ENCODE measurements at regions not wholly inside any gene's neighbourhood (a gene's known extent, or its start where the extent isn't known, plus 50 kb on each side); places are given as distances from the start of the nearest gene placed in this dataset.
"Not testable (repeated sequence)": the region's sequence is repeated elsewhere in the genome, so short reads cannot be mapped to it uniquely, and the experiment has no call there.

DNA sequence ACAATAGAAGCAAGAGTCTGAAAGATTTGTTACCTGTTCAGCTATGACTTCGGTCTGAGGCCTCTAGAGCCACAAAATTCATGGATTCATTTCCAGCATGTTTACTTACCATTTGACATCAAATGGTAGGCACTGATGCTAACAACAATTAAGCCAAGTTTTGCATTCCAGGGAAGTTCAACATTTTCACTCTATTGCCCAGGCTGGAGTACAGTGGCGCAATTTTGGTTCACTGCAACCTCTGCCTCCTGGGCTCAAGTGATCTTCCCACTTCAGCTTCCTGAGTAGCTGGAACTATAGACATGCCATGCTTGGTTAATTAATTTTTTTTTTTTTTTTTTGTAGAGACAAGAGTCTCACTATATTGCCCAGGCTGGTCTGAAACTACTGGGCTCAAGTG, 114.1 kb upstream of the SGK1 start:
- H3K4me3 ChIP-seq, result no peak overlapping the region
- H3K27me3 ChIP-seq, result no peaks in the 10 kb centered on the region
- no peak for DNase-seq
- intact Hi-C loops (cut with DNase I), result no loop called here
- H3K36me3 ChIP-seq, result no peaks in the 10 kb centered on the region
- H3K4me1 ChIP-seq, result no peaks in the 10 kb centered on the region
- no peaks in the 10 kb centered on the region for H3K9me3 ChIP-seq
- TF ChIP-seq POLR2AphosphoS5 (IDR thresholded peaks at IDR 0.05) (no peak), POLR2A (IDR thresholded peaks at IDR 0.05) (no peak), EP300 (IDR thresholded peaks at IDR 0.05) (no peak)
- TF ChIP-seq, protein P1, sequence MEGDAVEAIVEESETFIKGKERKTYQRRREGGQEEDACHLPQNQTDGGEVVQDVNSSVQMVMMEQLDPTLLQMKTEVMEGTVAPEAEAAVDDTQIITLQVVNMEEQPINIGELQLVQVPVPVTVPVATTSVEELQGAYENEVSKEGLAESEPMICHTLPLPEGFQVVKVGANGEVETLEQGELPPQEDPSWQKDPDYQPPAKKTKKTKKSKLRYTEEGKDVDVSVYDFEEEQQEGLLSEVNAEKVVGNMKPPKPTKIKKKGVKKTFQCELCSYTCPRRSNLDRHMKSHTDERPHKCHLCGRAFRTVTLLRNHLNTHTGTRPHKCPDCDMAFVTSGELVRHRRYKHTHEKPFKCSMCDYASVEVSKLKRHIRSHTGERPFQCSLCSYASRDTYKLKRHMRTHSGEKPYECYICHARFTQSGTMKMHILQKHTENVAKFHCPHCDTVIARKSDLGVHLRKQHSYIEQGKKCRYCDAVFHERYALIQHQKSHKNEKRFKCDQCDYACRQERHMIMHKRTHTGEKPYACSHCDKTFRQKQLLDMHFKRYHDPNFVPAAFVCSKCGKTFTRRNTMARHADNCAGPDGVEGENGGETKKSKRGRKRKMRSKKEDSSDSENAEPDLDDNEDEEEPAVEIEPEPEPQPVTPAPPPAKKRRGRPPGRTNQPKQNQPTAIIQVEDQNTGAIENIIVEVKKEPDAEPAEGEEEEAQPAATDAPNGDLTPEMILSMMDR (IDR thresholded peaks at IDR 0.05), result no peak
- WGBS, 2 donors, result 49% methylated on average over 2 of the region's 2 CpGs
- H3K27ac ChIP-seq, result no peak overlapping the region

DNA sequence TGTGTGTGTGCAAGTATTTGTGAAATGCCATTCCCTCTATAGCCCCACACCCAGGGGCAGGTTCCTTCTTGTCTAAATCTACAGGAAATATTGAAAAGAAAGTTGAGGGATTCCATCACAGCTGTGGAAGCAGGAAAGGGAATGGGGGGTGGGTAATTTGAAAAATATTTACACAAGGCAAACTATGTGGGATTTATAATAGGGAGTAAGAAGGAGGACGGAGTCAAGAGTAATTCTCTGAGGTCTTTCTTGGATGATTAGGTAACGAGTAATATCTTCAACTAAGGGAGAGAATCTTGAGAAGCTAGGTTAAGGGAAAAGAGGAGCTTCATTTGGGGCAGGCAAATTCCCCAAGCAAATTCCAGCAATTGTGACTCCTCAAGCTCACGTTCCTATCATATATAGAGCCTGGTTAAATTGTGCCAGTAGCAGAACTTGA, 113.5 kb upstream of the SGK1 start:
- Histone ChIP-seq H3K9me3 (no peaks in the 10 kb centered on the region), H3K27ac (no peak overlapping the region), H3K36me3 (no peaks in the 10 kb centered on the region), H3K4me3 (no peak overlapping the region), H3K4me1 (no peaks in the 10 kb centered on the region), H3K27me3 (no peaks in the 10 kb centered on the region)
- DNase-seq, result no peak
- TF ChIP-seq, protein P1 (IDR thresholded peaks at IDR 0.05), result no peak
- no peak for TF ChIP-seq EP300 (IDR thresholded peaks at IDR 0.05)
- no peak for TF ChIP-seq POLR2A (IDR thresholded peaks at IDR 0.05)
- TF ChIP-seq POLR2AphosphoS5 (IDR thresholded peaks at IDR 0.05), result no peak
- intact Hi-C loops (cut with DNase I), result no loop called here
- 80 to 83% methylated on average over 3 of the region's 3 CpGs for WGBS, 2 donors

DNA sequence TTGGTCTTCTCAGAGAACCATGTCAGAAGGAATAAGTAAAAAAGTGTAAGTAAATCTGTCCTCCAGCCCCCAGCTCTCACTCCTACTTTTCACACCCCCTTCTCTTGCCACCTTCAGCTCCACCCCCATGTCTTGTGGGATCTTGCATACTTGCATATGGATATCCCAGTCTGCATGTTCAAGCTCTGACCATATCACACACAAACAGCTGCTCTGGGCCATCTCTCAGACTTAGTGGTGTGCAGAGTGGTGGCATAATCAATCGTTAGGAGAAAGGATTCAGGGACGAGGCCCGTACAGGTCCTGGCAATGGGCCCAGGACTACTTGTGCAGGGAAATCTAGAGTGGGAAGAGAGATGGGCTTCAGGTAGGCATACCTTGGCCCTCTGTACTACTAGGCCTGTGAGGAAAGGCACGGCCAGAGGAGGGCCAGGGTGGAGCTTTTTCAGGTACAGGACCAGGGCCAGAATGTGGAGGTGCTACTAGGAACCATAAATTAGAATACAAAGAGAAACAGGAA, 112.0 kb upstream of the SGK1 start:
- WGBS, 2 donors, result 89 to 91% methylated on average over 4 of the region's 4 CpGs
- Histone ChIP-seq H3K27me3 (no peaks in the 10 kb centered on the region), H3K9me3 (no peaks in the 10 kb centered on the region), H3K4me3 (no peak overlapping the region), H3K4me1 (no peaks in the 10 kb centered on the region), H3K36me3 (no peaks in the 10 kb centered on the region), H3K27ac (no peak overlapping the region)
- intact Hi-C loops (cut with DNase I), result no loop called here
- DNase-seq, result no peak
- TF ChIP-seq POLR2AphosphoS5 (IDR thresholded peaks at IDR 0.05) (no peak), EP300 (IDR thresholded peaks at IDR 0.05) (no peak), POLR2A (IDR thresholded peaks at IDR 0.05) (no peak)
- TF ChIP-seq, protein P1 (IDR thresholded peaks at IDR 0.05), result no peak

DNA sequence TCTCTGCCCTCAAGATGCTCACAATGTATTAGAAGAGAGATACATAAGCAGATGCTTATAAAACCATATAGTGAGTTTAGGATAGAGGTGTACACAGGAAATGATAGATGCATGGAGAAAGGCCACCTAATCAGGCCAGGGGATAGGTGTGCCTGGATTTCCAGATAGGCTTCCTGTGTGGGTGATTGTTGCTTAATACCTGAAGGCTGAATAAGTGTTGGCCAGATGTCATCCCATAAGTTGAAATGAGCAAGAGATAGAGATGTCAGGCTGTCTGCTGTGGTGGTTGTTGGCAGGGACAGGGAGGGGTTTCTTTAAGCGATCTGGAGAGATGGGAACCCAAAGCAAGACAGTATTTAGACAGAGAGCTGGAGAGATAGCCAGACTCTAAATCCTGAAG, 109.8 kb upstream of the SGK1 start:
- no peaks in the 10 kb centered on the region for H3K9me3 ChIP-seq
- TF ChIP-seq POLR2A (IDR thresholded peaks at IDR 0.05), result no peak
- no peak for TF ChIP-seq EP300 (IDR thresholded peaks at IDR 0.05)
- TF ChIP-seq, protein P1 (IDR thresholded peaks at IDR 0.05), result no peak
- no peak for TF ChIP-seq POLR2AphosphoS5 (IDR thresholded peaks at IDR 0.05)
- no peaks in the 10 kb centered on the region for H3K27me3 ChIP-seq
- H3K4me1 ChIP-seq, result no peaks in the 10 kb centered on the region
- no peak overlapping the region for H3K4me3 ChIP-seq
- DNase-seq, result no peak
- WGBS, 2 donors, result 98 to 100% methylated on average over 1 of the region's 1 CpG
- intact Hi-C loops (cut with DNase I), result no loop called here
- H3K36me3 ChIP-seq, result no peaks in the 10 kb centered on the region
- H3K27ac ChIP-seq, result no peak overlapping the region

DNA sequence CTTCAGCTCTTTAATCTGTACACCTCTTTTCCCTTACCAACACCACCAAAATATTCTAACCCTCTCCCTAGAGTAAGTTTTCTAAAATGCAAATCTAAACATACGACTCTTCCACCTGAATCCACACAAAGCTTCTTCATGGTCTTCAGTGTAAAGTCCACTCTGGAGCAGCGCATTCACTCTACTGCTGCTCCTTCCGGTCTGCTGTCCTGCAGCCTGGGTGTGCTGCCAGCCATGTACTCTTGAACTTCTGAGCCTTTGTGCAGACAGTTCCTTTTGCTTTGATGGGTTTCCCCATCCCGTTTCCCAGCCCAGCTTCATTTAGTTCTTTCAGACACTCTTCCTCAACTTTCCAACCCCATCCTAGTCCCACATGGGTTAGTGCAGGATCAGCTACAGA, 108.7 kb upstream of the SGK1 start:
- H3K4me3 ChIP-seq, result no peak overlapping the region
- H3K4me1 ChIP-seq, result no peaks in the 10 kb centered on the region
- no peaks in the 10 kb centered on the region for H3K27me3 ChIP-seq
- H3K36me3 ChIP-seq, result no peaks in the 10 kb centered on the region
- H3K27ac ChIP-seq, result no peak overlapping the region
- no peak for DNase-seq
- H3K9me3 ChIP-seq, result no peaks in the 10 kb centered on the region
- TF ChIP-seq EP300 (IDR thresholded peaks at IDR 0.05) (no peak), POLR2AphosphoS5 (IDR thresholded peaks at IDR 0.05) (no peak), POLR2A (IDR thresholded peaks at IDR 0.05) (no peak)
- TF ChIP-seq, protein P1 (IDR thresholded peaks at IDR 0.05), result no peak
- WGBS, 2 donors, result 73 to 93% methylated on average over 4 of the region's 4 CpGs
- intact Hi-C loops (cut with DNase I), result no loop called here

DNA sequence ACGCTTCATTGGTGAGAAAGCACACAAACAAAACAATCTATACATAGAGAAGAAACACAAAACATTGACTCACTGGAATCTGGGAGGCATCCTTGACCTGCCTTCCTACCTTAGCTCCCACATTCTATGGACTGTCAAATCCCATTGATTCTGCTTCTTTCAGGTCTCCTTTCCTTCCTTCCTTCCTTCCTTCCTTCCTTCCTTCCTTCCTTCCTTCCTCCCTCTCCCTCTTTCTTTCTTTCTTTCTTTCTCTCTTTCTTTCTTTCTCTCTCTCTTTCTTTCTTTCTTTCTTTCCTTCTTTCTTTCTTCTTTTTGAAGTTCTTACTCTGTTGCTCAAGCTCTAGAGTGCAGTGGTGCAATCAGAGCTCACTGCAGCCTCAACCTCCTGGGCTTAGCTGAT, 108.0 kb upstream of the SGK1 start:
- WGBS, 2 donors, result 90 to 93% methylated on average over 1 of the region's 1 CpG
- intact Hi-C loops (cut with DNase I); H3K36me3 ChIP-seq: not testable (repeated sequence)

More for the DNA sequence above, 108.0 kb upstream of the SGK1 start:
- H3K27me3 ChIP-seq, DNase-seq, H3K27ac ChIP-seq, H3K4me3 ChIP-seq, H3K4me1 ChIP-seq, H3K9me3 ChIP-seq: not testable (repeated sequence)
